Mesenchymal stem cell (in vitro differentiated cells and primary cell): ENCODE measurements at regions not wholly inside any gene's neighbourhood (a gene's known extent, or its start where the extent isn't known, plus 50 kb on each side); places are given as distances from the start of the nearest gene placed in this dataset.

Experiments
- DNase-seq: peaks from one replicate; pipeline ENCODE4 v3.0.0-alpha.2; 2013
- H2AFZ ChIP-seq: one replicate; pipeline ENCODE4 v1.6.1; 2013; ENCODE audit warnings: low read depth, mild to moderate bottlenecking, control low read depth, inconsistent platforms, low read length, moderate library complexity
- H2AK5ac ChIP-seq: 2 replicates; pipeline ENCODE4 v1.6.1; 2013; ENCODE audit warnings: low read length, moderate library complexity, mild to moderate bottlenecking, inconsistent platforms; ENCODE audit not compliant: severe bottlenecking
- H2BK120ac ChIP-seq: one replicate; pipeline ENCODE4 v1.6.1; 2013; ENCODE audit warnings: low read depth, mild to moderate bottlenecking, inconsistent platforms, low read length, moderate library complexity
- H2BK12ac ChIP-seq, 2 experiments: one replicate each; pipeline ENCODE4 v1.6.1; 2013; ENCODE audit warnings: inconsistent platforms in 2 of 2, low read length in 2 of 2, mild to moderate bottlenecking in 2 of 2, moderate library complexity in 2 of 2, control low read depth in 1 of 2
- H2BK15ac ChIP-seq: one replicate; pipeline ENCODE4 v1.6.1; 2013; ENCODE audit warnings: mild to moderate bottlenecking, low read depth, inconsistent platforms; ENCODE audit not compliant: poor library complexity, severe bottlenecking
- H2BK5ac ChIP-seq: 2 replicates; pipeline ENCODE4 v1.6.1; 2013; ENCODE audit warnings: low read depth, mild to moderate bottlenecking, low read length, control low read depth, inconsistent platforms; ENCODE audit not compliant: poor library complexity, severe bottlenecking
- H3K14ac ChIP-seq, 2 experiments: one replicate each; pipeline ENCODE4 v1.6.1; 2013; ENCODE audit warnings: inconsistent platforms in 2 of 2, low read length in 2 of 2, control low read depth in 1 of 2, mild to moderate bottlenecking in 1 of 2, moderate library complexity in 1 of 2
- H3K18ac ChIP-seq, 2 experiments: one replicate each; pipeline ENCODE4 v1.6.1; 2013; ENCODE audit warnings: inconsistent platforms in 2 of 2, low read length in 2 of 2, control low read depth in 1 of 2, low read depth in 1 of 2, mild to moderate bottlenecking in 1 of 2
- H3K23ac ChIP-seq, 2 experiments: one replicate each; pipeline ENCODE4 v1.6.1; 2013; ENCODE audit warnings: inconsistent platforms in 2 of 2, low read length in 2 of 2, mild to moderate bottlenecking in 2 of 2, moderate library complexity in 2 of 2, control low read depth in 1 of 2
- H3K27ac ChIP-seq: 2 replicates; pipeline ENCODE4 v1.5.1; 2013; ENCODE audit warnings: mild to moderate bottlenecking, moderate library complexity, low read length, control low read depth, inconsistent platforms; ENCODE audit not compliant: poor library complexity, severe bottlenecking
- H3K27me3 ChIP-seq, 2 experiments: 2 replicates each; pipeline versions ENCODE4 v1.6.1 to v1.7.0; 2013; ENCODE audit warnings: low read length in 2 of 2, mild to moderate bottlenecking in 2 of 2, moderate library complexity in 2 of 2, control low read depth in 1 of 2, inconsistent platforms in 1 of 2; ENCODE audit not compliant: control insufficient read depth in 1 of 2, insufficient read depth in 1 of 2
- H3K36me3 ChIP-seq, 2 experiments: 2 replicates each; pipeline versions ENCODE4 v1.6.1 to v1.7.0; 2013; ENCODE audit warnings: low read length in 2 of 2, control low read depth in 1 of 2, inconsistent platforms in 1 of 2, low read depth in 1 of 2, mild to moderate bottlenecking in 1 of 2; ENCODE audit not compliant: insufficient read depth in 2 of 2, control insufficient read depth in 1 of 2
- H3K4ac ChIP-seq, 2 experiments: one replicate each; pipeline ENCODE4 v1.6.1; 2013; ENCODE audit warnings: inconsistent platforms in 2 of 2, low read length in 2 of 2, mild to moderate bottlenecking in 2 of 2, moderate library complexity in 2 of 2, control low read depth in 1 of 2, low read depth in 1 of 2
- H3K4me1 ChIP-seq: 2 replicates; pipeline ENCODE4 v1.6.1; 2013; ENCODE audit warnings: low read depth, low read length, control low read depth; ENCODE audit not compliant: control insufficient read depth, insufficient read depth
- H3K4me2 ChIP-seq: 2 replicates; pipeline ENCODE4 v1.6.1; 2013; ENCODE audit warnings: low read length, mild to moderate bottlenecking, inconsistent platforms; ENCODE audit not compliant: poor library complexity, severe bottlenecking
- H3K4me3 ChIP-seq, 2 experiments: 2 replicates each; pipeline versions ENCODE4 v1.5.1 to v1.7.0; 2013; ENCODE audit warnings: low read length in 2 of 2, mild to moderate bottlenecking in 2 of 2, control low read depth in 1 of 2, low read depth in 1 of 2; ENCODE audit not compliant: insufficient read depth in 1 of 2
- H3K79me1 ChIP-seq: replicated peaks from 2 replicates; pipeline ENCODE4 v1.6.1; 2013; ENCODE audit warnings: mild to moderate bottlenecking, control low read depth, low read length, inconsistent platforms; ENCODE audit not compliant: poor library complexity, severe bottlenecking
- H3K9ac ChIP-seq: 2 replicates; pipeline ENCODE4 v1.7.0; 2013; ENCODE audit warnings: mild to moderate bottlenecking, low read length, moderate library complexity
- H3K9me3 ChIP-seq: 2 replicates; pipeline ENCODE4 v1.7.0; 2013; ENCODE audit warnings: mild to moderate bottlenecking, low read length; ENCODE audit not compliant: control insufficient read depth
- H4K8ac ChIP-seq: one replicate; pipeline ENCODE4 v1.6.1; 2013; ENCODE audit warnings: inconsistent platforms, mild to moderate bottlenecking, low read length, moderate library complexity
- H4K91ac ChIP-seq: one replicate; pipeline ENCODE4 v1.6.1; 2013; ENCODE audit warnings: mild to moderate bottlenecking, low read length, inconsistent platforms
- WGBS: methylation state at CpG from one replicate; pipeline ENCODE4 v1.1.7; 2013; ENCODE audit warnings: mixed read lengths; 5-methylcytosine and 5-hydroxymethylcytosine counted together

DNA sequence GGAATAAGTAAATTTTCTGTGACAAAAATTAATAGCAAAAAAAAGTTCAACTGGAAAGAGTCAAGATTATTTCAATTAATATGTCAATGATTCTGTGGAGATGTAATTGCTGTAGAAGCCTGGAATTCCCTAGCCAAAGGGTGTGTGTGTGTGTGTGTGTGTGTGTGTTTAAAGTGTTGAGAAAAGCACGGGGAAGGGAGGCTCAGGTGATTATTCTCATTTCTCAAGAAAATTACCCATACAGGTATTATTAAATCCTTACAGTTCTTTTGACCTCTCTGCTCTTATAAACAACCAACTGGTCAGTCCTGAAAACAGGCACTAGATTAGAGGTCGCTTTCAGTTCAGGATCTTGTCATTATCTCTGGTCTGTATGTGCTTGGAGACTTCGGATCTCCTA lies 129.3 kb upstream of the SASH1 start:
- 98% methylated on average over 3 of the region's 3 CpGs for WGBS
- H3K4ac ChIP-seq = no peak overlapping the region
- no peak overlapping the region for H3K9ac ChIP-seq
- no peak overlapping the region for H2AFZ ChIP-seq
- no peaks in the 10 kb centered on the region for H3K36me3 ChIP-seq
- H2BK15ac ChIP-seq = no peak overlapping the region
- no peak overlapping the region for H2BK5ac ChIP-seq
- DNase-seq = no peak
- H2BK120ac ChIP-seq = no peak overlapping the region
- no peak overlapping the region for H2BK12ac ChIP-seq
- H2AK5ac ChIP-seq = no peak overlapping the region
- no peak overlapping the region for H3K4me2 ChIP-seq
- H3K4me3 ChIP-seq = no peak overlapping the region
- no peak overlapping the region for H3K14ac ChIP-seq
- no peak overlapping the region for H3K23ac ChIP-seq
- H3K27ac ChIP-seq = no peak overlapping the region
- no peaks in the 10 kb centered on the region for H3K4me1 ChIP-seq
- no peak overlapping the region for H3K18ac ChIP-seq
- H3K27me3 ChIP-seq = no peaks in the 10 kb centered on the region
- H4K91ac ChIP-seq = no peak overlapping the region
- no peaks in the 10 kb centered on the region for H3K79me1 ChIP-seq
- no peak overlapping the region for H4K8ac ChIP-seq
- H3K9me3 ChIP-seq = no peaks in the 10 kb centered on the region

DNA sequence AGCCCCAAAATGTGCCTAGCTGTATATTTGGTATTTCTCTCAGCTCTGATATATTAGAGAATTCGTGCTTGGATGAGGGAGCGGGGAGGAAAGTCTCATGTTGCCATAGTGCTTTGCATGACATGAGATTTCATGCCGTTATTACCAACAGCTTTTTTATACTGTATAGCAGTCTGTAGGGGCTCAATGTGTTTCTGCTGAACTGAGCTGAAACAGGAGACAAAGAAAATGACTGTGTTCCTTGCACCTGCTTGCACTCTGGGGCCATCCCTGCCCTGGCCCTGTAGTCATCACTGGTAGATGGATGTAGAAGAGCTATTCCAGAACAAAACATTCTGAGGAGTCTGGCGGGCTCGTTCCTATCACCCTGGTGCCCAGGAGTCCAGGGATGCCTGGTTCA lies 128.0 kb upstream of the SASH1 start:
- H3K36me3 ChIP-seq = no peaks in the 10 kb centered on the region
- H2BK15ac ChIP-seq = peak overlapping the region; percentile 36
- no peak overlapping the region for H2AFZ ChIP-seq
- no peak overlapping the region for H2AK5ac ChIP-seq
- H3K4me1 ChIP-seq = no peaks in the 10 kb centered on the region
- no peak for DNase-seq
- H3K27me3 ChIP-seq = no peaks in the 10 kb centered on the region
- no peak overlapping the region for H2BK12ac ChIP-seq
- H3K4me2 ChIP-seq = no peak overlapping the region
- no peak overlapping the region for H3K4me3 ChIP-seq
- 95% methylated on average over 5 of the region's 5 CpGs for WGBS
- H3K79me1 ChIP-seq = no peaks in the 10 kb centered on the region
- H3K14ac ChIP-seq = no peak overlapping the region
- H3K9ac ChIP-seq = no peak overlapping the region
- no peak overlapping the region for H2BK120ac ChIP-seq
- H3K9me3 ChIP-seq = no peaks in the 10 kb centered on the region
- H3K23ac ChIP-seq = no peak overlapping the region
- H3K4ac ChIP-seq = no peak overlapping the region
- no peak overlapping the region for H2BK5ac ChIP-seq
- no peak overlapping the region for H3K27ac ChIP-seq
- peak overlapping the region; percentile 39 for H4K8ac ChIP-seq
- no peak overlapping the region for H3K18ac ChIP-seq
- no peak overlapping the region for H4K91ac ChIP-seq

DNA sequence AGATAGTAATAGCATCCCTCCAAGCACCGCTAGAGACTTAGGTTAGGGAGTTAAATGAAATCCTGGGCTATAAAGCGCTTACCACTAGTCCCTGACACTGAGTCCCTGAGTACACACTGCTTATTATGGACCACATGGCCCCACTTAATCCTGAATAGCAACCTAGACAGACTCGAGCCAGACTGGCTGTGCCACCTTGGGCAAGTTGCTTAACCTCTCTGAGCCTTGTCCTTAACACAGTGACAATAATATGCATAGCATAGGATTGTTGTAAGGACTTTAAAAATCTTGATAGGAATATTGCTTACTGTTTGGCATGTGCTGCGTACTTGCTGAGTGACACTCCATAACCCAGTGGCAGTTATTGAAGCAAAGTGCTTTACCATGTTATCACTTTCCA lies 125.6 kb upstream of the SASH1 start:
- Histone ChIP-seq H3K79me1 (no peaks in the 10 kb centered on the region), H3K18ac (no peak overlapping the region), H3K23ac (no peak overlapping the region), H4K91ac (no peak overlapping the region), H3K4me2 (no peak overlapping the region), H3K36me3 (no peaks in the 10 kb centered on the region), H3K9ac (no peak overlapping the region), H2BK5ac (no peak overlapping the region), H2BK120ac (no peak overlapping the region), H2BK15ac (no peak overlapping the region), H3K4me3 (no peak overlapping the region), H2BK12ac (no peak overlapping the region), H3K4me1 (no peaks in the 10 kb centered on the region), H3K9me3 (no peaks in the 10 kb centered on the region), H2AFZ (no peak overlapping the region), H3K27me3 (no peaks in the 10 kb centered on the region), H4K8ac (no peak overlapping the region), H3K14ac (peak overlapping the region in 1 of 2 experiments; percentile 7), H2AK5ac (no peak overlapping the region), H3K27ac (no peak overlapping the region), H3K4ac (no peak overlapping the region)
- no peak for DNase-seq
- 90% methylated on average over 4 of the region's 4 CpGs for WGBS

DNA sequence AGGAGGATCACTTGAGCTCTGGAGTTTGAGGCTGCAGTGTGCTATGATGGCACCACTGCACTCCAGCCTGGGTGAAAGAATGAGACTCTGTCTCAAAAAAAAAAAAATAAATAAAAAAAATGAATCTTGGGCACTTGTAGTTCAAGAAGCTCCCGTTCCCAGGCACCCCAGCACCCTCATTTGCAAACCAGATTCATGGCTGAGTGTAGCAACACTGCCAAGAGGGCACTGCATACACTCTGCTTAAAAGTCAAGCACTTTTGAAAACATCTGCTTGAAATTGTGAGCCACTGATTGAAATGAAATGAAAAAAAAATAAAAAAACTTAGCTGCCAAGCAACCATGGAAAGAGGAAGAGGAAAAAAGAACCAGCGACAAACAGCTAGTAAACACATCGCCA lies 124.7 kb upstream of the SASH1 start:
- H3K79me1 ChIP-seq = no peaks in the 10 kb centered on the region
- H2AK5ac ChIP-seq = no peak overlapping the region
- H4K91ac ChIP-seq = no peak overlapping the region
- peak overlapping the region in 1 of 2 experiments; percentile 20 for H3K4me3 ChIP-seq
- H2BK12ac ChIP-seq = no peak overlapping the region
- H3K36me3 ChIP-seq = no peaks in the 10 kb centered on the region
- H3K4me1 ChIP-seq = no peaks in the 10 kb centered on the region
- no peak overlapping the region for H3K4me2 ChIP-seq
- H2BK5ac ChIP-seq = no peak overlapping the region
- H3K4ac ChIP-seq = no peak overlapping the region
- no peak overlapping the region for H2BK120ac ChIP-seq
- no peak overlapping the region for H3K23ac ChIP-seq
- H3K9me3 ChIP-seq = no peaks in the 10 kb centered on the region
- no peak overlapping the region for H2BK15ac ChIP-seq
- H3K18ac ChIP-seq = no peak overlapping the region
- H3K9ac ChIP-seq = peak overlapping the region; percentile 45
- no peak overlapping the region for H2AFZ ChIP-seq
- WGBS = 92% methylated on average over 1 of the region's 3 CpGs
- H3K14ac ChIP-seq = no peak overlapping the region
- H3K27ac ChIP-seq = no peak overlapping the region
- H3K27me3 ChIP-seq = no peaks in the 10 kb centered on the region
- DNase-seq = no peak
- H4K8ac ChIP-seq = no peak overlapping the region
